HG03159 (cell line): ENCODE measurements at regions not wholly inside any gene's neighbourhood (a gene's known extent, or its start where the extent isn't known, plus 50 kb on each side); places are given as distances from the start of the nearest gene placed in this dataset.
A peak's percentile ranks its signal among the peaks of the same experiment; 100 is the strongest.
"Not testable (repeated sequence)": the region's sequence is repeated elsewhere in the genome, so short reads cannot be mapped to it uniquely, and the experiment has no call there.

ENCODE experiments used
- ATAC-seq: cut with Tn5 transposase; IDR thresholded peaks from one replicate; pipeline ENCODE4 v1.9.1; 2021; ENCODE audit warnings: mild to moderate bottlenecking, moderate library complexity; ENCODE audit not compliant: unreplicated experiment

DNA sequence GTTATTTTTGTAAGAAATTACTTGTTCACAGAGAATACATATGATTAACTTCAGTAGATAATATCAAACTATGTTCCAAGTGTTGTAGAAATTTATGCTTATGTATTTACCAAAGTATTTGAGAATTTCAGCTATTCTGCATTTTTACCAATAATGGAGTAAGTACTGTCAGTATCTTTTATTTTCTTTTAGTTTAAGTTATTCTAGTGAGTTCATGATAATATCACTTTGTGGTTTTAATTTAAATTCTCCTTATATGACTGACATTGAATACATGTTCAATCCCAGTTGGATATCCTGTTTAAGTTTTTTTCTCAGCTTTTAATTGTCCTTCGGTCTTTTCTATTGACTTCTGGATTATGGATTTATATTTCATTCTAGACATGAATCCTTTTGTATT is 1024.6 kb downstream of the EFNA5 start:
- no peak for ATAC-seq

DNA sequence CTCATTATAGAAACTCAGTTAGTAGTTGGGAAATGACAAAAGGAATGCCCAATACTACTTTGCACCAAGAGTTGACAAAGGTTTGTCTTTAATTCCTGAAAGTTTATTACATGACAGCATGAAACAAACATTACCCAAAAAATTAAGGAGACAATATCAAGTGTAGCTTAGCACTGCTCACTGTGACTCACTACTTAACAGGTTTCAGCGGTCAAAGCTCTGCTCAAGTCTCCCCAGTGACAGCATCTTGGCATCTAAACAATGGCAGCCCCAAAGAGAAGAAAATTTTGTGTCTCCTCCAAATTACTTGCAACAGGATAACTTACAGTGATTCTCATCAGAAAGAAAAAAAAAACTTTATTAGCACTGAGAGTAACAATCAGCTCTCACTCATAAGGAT is 1030.2 kb downstream of the EFNA5 start:
- ATAC-seq = no peak

DNA sequence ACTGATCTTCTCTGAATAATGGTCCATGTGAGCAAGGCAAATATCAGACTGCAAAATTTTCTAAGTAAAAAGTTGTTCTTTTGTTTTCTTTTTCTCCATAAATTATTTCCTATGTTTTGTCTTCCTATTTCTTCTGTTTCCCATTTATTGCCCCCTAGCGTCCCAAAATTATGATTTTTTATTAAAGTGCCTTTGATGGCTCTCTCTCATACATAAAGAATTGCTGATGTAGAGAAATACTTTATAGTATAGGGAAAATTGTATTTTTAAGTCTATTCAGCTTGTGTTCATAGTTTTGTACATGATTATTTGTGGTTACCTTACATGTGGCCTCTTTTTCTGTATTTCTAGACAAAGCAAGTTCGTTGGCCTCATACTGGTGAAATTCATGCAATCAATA is 1031.2 kb downstream of the EFNA5 start:
- ATAC-seq = no peak

DNA sequence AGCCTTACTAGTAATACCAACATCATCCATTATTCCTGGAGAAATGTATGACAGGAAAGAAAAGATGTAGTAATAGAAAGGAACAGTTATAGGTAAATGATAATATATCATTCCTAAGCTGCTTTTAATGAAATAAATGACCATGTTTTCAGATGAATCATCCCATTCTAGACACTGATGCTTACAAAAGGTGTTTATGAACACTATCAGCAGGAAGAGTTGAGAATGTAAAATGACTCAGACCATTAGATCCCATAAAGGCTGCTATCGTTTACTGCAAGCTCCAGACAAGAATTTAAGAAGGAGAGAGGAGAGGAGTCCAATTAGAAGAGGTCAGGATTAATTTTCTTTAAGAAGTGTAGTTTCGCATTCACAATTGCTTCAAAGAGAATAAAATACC is 1033.5 kb downstream of the EFNA5 start:
- no peak for ATAC-seq

DNA sequence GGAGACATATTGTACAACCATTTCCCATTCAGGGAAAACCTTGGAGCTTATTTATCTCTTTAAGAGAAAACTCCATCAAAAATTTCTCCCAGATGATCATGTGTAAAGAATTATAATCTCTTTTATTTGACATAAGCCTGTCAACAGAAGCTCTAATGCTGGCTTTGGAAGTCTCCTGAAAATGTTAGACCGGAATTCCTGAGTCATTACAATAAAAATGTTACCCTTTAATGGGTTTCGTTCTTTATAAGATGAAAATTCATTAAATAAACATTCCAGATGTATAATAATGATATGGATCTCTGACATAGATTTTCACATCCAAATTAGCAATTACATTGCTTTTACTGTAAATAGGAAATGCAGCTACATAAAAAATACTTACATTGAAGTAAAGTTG is 1036.4 kb downstream of the EFNA5 start:
- ATAC-seq = no peak

DNA sequence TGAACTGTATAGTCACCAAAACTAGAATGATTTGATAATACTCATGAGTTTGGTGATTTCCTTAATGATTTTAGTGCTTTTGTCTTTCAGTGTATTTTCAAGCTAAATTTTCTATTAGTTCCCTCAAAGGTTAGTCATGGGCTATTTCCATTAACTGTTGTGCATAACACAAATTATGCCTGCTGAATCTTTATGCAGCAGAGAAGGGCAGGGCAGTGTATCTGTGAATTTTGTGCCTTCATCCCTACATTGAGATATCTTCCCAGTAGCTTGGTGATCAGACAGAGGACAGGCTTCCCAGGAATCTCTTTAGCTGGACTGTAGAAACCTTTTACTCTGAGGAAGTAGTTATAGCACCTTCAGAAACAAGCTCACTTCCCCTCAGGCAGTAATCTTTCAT is 1036.9 kb downstream of the EFNA5 start:
- ATAC-seq = no peak

DNA sequence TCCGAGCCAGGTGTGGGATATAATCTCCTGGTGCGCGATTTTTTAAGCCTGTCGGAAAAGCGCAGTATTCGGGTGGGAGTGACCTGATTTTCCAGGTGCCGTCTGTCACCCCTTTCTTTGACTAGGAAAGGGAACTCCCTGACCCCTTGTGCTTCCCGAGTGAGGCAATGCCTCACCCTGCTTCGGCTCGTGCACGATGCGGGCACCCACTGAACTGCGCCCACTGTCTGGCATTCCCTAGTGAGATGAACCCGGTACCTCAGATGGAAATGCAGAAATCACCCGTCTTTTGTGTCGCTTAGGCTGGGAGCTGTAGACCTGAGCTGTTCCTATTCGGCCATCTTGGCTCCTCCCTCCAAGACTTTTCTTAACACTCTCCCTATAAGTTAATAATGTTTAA is 1042.3 kb downstream of the EFNA5 start:
- not testable (repeated sequence) for ATAC-seq

DNA sequence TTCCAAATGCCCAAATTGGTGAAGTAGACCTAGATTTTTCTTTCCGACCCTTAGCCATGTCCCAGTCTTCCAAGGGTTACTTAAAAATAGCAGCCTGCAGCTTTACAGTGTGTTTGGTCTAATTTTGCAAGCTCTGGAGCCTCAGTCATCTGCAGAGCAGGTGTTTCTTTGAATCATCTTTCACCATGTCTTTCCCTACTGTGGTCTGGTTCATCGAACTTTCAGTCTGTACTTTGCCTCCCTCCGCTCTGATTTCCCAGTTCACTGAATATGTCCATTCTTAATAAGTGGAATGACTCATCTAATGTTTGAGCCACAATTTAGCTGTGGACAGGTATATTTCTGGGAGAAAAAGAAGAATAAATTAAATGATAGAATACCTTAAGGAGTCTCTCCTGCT is 1060.7 kb downstream of the EFNA5 start:
- ATAC-seq = no peak

DNA sequence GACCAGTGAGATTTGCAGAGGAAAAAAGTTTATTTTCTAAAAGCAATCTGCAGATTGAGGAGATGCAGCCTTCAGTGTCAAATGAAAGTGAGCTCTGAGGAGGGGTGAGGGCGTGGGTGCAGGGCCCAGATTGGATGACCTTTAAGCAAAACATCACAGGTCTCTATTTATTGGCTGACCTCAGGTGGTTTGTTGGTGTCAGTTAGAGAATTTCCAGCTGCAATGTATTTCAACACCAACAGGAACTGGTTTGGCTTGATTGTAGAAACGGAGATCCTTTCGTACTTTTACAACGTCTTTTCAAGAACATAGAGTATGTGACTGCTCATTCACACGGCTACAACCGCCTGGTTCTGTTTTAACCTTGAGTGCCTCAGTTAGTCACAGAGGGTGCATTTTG is 1069.1 kb downstream of the EFNA5 start:
- ATAC-seq = peak; percentile 72

DNA sequence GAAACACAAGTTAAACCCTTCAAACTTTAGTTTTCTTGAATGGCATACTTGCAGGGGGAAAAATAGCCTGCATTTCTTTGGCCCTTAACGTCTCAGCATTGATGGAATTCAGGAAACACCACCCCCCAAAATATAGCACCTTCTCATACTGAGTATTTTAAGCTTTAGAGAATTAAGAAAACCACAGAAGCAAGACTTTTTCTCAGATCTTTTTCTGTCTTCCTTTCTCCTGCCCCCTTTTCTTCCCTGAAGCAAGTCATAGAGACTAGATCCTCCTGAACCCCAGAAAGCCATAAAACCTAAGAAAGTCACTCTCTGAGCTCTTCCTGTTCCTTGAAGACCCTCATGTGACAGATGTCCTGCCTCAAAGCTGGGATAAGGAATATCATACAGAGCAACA is 1069.9 kb downstream of the EFNA5 start:
- no peak for ATAC-seq

DNA sequence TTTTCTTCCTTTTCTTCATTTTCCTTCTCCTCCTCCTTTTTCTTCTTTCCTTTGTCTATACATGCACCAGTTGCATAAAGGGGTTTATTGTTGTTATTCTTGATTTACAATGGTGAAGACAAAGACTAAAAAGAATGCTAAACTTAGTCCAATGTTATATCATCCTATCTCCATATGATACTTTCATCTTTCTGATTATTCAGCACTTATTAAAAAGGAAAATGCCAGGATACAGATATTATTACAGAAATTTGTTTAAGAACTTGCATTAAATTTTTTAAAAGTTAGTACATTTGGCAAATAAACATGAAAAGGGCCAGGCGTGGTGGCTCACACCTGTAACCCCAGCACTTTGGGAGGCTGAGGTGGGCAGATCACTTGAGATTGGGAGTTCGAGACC is 1074.9 kb downstream of the EFNA5 start:
- no peak for ATAC-seq

DNA sequence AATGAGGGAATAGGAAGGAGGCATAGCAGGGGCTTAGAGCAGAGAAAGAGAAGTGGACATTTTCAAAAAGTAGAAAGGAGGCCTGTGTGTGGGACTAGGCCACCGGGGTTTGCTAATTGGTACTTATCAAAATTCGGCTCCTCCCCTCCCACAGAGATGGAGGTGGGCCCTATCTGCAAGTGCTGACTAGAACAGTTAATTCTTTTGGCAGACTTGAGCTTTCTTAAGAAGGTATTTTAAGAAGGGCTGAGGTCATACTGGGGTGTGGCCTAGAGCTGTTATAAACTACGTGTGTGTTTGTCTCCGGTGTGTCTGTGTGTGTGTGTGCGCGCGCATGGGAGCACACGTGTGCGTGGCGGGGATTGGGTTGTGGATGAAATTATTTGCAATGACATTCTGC is 1086.5 kb downstream of the EFNA5 start:
- no peak for ATAC-seq

DNA sequence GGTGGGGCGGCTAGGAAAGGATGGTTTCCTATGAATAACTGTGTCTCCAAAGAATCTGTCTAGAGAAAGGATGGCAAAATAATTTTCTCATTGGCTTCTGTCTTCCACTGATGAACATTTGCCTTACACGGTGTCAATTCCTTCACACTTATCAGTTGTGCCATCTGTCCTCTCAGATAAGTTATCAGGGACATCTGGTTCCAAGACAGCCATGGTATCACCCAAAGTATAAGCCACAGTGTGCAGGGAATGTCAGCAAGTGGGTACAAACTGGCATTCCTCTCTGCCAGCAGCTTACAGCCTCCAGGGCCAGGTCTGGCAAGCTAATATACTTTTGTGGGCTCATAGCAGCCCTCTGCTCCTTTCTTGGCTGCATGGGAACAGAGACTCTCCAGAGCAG is 1092.0 kb downstream of the EFNA5 start:
- ATAC-seq = no peak

DNA sequence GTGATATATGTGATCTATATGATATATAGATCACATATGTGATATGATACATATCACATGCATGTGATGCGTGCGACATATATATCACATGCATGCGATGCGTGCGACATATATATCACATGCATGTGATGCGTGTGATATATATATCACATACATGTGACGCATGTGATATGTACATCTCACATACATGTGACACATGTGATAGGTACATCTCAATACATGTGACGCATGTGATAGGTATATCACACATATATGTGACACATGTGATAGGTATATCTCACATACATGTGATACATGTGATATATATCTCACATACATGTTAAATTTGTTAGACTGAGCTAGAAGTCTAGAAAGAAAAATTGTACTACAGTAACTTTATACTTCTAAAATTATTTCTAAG is 1095.9 kb downstream of the EFNA5 start:
- ATAC-seq = no peak

DNA sequence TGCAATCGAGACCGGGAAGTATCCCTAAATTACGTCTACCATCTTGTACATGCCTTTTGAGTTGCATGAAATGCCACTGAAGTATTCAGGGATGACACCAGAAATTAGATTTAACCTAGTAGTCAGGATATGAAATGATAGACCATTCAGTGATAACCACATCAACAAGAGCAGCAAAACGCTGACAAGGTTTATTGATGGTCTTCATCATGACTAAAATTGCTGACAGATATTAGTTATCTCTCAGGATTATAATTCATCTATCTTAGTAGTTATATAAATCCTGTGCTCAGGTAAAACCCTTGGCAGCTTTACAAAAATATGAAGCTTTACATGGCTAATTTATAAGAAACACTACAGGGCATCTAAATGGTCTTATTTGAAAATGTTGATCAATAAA is 1104.7 kb downstream of the EFNA5 start:
- no peak for ATAC-seq

DNA sequence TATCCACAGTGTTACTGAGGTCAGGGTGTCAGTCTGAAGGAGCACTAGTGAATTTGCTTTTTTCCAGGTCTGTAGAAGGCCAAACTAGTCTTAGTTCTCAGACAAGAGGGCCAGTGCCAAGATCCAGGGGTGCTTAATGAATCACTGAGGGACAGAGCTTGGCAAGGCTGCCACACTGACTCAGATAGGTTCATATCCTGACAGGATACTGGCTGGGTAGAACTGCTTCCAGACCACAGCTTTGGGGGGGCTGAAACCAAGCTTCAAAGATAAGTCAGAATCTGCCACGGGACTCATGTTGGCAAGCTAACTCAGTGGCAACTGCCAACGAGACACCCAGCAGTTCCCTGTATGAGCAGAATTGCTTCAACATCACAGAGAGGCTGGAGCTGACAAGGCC is 1125.4 kb downstream of the EFNA5 start:
- ATAC-seq = no peak

DNA sequence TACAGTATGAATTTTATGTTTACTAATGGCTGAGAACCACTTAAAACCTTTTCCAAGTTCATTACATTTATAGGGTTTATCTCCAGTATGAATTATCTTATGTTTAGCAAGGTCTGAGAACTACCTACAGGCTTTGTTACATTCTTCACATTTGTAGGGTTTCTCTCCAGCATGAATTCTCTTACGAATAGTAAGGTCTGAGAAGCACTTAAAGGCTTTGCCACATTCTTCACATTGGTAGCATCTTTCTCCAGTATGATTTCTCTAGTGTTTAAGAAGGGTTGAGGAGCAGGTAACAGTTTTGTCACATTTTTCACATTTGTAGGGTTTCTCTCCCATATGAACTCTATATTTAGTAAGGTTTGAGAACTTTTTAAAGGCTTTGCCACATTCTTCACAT is 1127.4 kb downstream of the EFNA5 start:
- ATAC-seq = no peak

DNA sequence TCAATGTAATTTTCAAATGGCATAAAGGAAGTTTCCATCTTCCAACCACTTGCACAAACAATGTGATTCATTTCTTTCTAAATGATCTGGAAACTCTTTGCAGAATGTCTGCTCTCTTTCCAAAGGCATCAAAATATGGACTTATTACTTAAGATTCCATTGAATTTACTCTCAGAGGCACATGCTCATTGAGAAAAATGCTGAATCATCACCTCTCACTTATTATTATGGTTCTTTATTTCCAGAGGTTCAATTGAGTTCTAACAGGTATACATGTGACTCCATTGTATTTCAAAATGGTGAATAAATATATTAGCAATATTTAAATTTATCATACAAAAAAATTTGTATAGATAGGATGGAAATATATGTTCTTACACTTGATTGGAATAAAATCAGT is 1140.6 kb downstream of the EFNA5 start:
- no peak for ATAC-seq

DNA sequence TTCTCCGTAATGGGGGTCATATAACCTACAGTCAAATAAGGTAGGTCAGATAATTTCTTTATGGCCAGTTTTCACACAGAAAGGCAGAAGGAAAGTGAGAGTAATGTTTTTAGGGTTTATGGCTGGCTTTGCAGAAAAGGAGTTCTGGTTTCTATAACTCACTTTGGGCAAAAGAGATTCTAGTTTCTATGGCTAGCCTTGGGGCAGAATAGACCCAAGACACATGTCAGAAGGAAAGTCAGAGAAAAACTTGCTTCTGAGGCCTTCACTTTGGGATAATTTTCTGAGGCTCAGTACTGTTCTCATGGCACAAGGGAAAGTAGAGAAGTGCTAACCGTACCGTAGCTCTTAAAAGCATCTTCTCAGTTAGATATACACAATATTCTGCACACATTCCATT is 1145.3 kb downstream of the EFNA5 start:
- no peak for ATAC-seq

DNA sequence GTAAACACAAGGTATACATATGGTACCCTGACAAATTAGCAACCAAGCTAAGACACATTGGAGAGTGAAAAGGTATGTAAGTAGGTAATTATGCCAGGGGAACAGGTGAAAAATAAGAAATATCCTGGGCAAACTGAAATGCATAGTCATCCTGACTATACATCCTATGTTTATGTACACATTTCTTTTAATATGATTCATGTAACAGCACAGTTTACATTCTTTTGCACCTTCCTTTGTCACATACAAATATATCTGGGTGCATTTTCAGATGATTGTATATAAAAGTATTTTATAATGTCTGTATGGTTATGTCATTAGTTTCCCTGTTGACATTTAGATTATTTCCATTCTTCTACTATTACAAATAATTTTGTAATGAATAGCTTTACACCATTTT is 1146.9 kb downstream of the EFNA5 start:
- ATAC-seq = no peak

DNA sequence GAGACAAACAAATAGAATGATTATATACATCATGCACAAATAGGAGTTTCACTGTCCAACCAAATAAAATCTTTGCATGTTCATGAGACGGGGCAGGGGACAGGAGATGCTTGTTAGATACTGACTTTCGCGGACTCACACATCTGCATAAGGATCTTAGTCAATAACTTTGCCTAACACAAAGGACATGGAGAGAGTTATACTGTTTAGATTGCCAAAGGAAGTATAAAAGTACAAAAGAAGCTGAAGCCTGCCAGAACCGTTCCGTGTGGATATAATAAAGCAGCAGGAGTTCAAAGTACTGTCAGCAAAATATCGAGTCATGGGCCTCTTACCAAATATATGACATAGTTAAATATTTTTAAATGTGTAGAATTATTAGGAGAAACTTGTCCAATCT is 1148.4 kb downstream of the EFNA5 start:
- no peak for ATAC-seq

DNA sequence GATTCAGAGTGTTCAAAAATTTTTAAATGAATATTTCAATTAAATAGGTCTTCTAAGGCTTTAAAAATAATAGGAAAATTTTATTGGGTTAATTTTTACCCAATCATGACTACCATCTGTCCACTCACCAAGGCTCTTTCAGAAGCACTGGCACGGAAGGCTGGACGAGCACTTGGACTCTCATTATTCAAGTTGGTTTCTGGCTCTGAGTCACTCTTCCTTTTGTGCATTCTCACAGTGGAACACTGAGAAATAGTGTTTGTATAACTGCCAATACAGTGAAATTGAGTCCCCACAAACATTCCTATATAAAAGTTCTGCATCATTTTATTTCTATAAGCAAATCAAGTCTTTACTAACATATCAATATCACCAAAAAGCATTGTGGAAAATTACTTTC is 1149.0 kb downstream of the EFNA5 start:
- no peak for ATAC-seq

DNA sequence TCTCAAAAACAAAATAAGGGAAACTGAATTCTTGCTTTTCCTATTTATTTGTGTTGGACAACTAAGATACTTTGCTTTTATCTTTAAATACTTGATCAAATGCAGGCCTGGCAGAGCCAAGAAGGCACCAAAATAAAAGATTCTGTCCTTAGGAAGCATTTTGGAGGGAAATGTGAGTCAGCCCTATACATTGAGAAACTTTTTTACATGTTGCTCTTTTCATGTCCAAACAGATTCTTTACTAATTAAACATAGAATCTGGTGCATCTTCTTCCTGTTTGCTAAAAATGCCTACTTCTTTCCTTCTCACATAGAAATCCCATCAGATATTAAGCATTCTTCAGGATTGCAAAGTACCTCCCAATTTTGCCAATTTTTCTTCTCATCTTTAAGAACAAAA is 1160.4 kb downstream of the EFNA5 start:
- ATAC-seq = no peak

DNA sequence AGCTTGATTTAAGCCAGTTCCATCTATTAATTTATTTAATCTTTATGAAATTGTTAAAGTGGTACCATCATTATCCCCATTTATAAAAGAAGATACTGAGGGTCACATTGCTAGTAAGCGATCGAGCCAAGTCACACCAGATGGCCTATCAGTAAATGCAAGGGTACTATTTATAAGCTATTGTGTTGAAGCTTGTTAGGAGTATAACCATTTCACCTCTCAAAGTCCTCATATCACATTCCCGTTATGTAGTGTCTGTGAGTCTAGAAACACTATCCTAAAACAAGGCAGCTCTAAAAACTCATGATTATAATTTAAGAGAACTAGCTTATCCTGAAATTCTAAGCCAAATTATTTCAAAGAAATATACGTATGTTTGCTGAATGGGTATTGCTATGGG is 1161.8 kb downstream of the EFNA5 start:
- no peak for ATAC-seq
